ENCODE measurements at regions not wholly inside any gene's neighbourhood (a gene's known extent, or its start where the extent isn't known, plus 50 kb on each side); places are given as distances from the start of the nearest gene placed in this dataset.
"Not testable (repeated sequence)": the region's sequence is repeated elsewhere in the genome, so short reads cannot be mapped to it uniquely, and the experiment has no call there.

- DNase-seq (ENCODE audit: low spot score) = no peak
Observed at GRCh38 chr4:174069848-174070330, 213.6 kb downstream of the FBXO8 start.

- DNase-seq (ENCODE audit: low spot score) = no peak
Observed at GRCh38 chr4:174066611-174067205, 216.8 kb downstream of the FBXO8 start.

GRCh38 chr4:174062831-174063230 is 220.6 kb downstream of the FBXO8 start:
- DNase-seq (ENCODE audit: low spot score) = no peak

GRCh38 chr4:174061026-174061425 is 222.4 kb downstream of the FBXO8 start:
- DNase-seq (ENCODE audit: low spot score) = no peak

- no peak for DNase-seq (ENCODE audit: low spot score)
Observed at GRCh38 chr4:174058846-174059245, 224.6 kb downstream of the FBXO8 start.

- DNase-seq (ENCODE audit: low spot score) = no peak
Observed at GRCh38 chr4:174056959-174057358, 226.5 kb downstream of the FBXO8 start.

GRCh38 chr4:174055344-174055743 is 228.1 kb downstream of the FBXO8 start:
- DNase-seq (ENCODE audit: low spot score) = no peak

- no peak for DNase-seq (ENCODE audit: low spot score)
Observed at GRCh38 chr4:174053895-174054294, 229.6 kb downstream of the FBXO8 start.

GRCh38 chr4:174047363-174047762 is 236.1 kb downstream of the FBXO8 start:
- DNase-seq (ENCODE audit: low spot score) = no peak

GRCh38 chr4:174045829-174046228 is 237.6 kb downstream of the FBXO8 start:
- not testable (repeated sequence) for DNase-seq (ENCODE audit: low spot score)

- DNase-seq (ENCODE audit: low spot score) = no peak
Observed at GRCh38 chr4:174045381-174045780, 238.1 kb downstream of the FBXO8 start.

- no peak for DNase-seq (ENCODE audit: low spot score)
Observed at GRCh38 chr4:174041555-174042105, 241.8 kb downstream of the FBXO8 start.

GRCh38 chr4:174040287-174040686 is 243.2 kb downstream of the FBXO8 start:
- DNase-seq (ENCODE audit: low spot score) = no peak

GRCh38 chr4:174038481-174038880 is 245.0 kb downstream of the FBXO8 start:
- no peak for DNase-seq (ENCODE audit: low spot score)

GRCh38 chr4:174037631-174038030 is 245.8 kb downstream of the FBXO8 start:
- DNase-seq (ENCODE audit: low spot score) = no peak

- no peak for DNase-seq (ENCODE audit: low spot score)
Observed at GRCh38 chr4:174037049-174037448, 246.4 kb downstream of the FBXO8 start.

- DNase-seq (ENCODE audit: low spot score) = no peak
Observed at GRCh38 chr4:174036576-174036975, 246.9 kb downstream of the FBXO8 start.

- no peak for DNase-seq (ENCODE audit: low spot score)
Observed at GRCh38 chr4:174036111-174036510, 247.4 kb downstream of the FBXO8 start.

GRCh38 chr4:174023641-174024040 is 259.8 kb downstream of the FBXO8 start:
- DNase-seq (ENCODE audit: low spot score) = no peak

GRCh38 chr4:174018236-174018635 is 265.2 kb downstream of the FBXO8 start:
- DNase-seq (ENCODE audit: low spot score) = no peak

GRCh38 chr4:174016251-174016650 is 267.2 kb downstream of the FBXO8 start:
- DNase-seq (ENCODE audit: low spot score) = no peak

- no peak for DNase-seq (ENCODE audit: low spot score)
Observed at GRCh38 chr4:174012886-174013259, 270.6 kb downstream of the FBXO8 start.

- DNase-seq (ENCODE audit: low spot score) = no peak
Observed at GRCh38 chr4:174012135-174012885, 271.2 kb downstream of the FBXO8 start.
